SKM-1 treated with dmso at 0.1 percent for 144 hours (cell line): ENCODE measurements at regions not wholly inside any gene's neighbourhood (a gene's known extent, or its start where the extent isn't known, plus 50 kb on each side); places are given as distances from the start of the nearest gene placed in this dataset.
"Not testable (repeated sequence)": the region's sequence is repeated elsewhere in the genome, so short reads cannot be mapped to it uniquely, and the experiment has no call there.

Experiments
- DNase-seq: peaks from one replicate; lab custom pipeline; 2025; ENCODE audit not compliant: unreplicated experiment; lab: John Stamatoyannopoulos, UW

DNA sequence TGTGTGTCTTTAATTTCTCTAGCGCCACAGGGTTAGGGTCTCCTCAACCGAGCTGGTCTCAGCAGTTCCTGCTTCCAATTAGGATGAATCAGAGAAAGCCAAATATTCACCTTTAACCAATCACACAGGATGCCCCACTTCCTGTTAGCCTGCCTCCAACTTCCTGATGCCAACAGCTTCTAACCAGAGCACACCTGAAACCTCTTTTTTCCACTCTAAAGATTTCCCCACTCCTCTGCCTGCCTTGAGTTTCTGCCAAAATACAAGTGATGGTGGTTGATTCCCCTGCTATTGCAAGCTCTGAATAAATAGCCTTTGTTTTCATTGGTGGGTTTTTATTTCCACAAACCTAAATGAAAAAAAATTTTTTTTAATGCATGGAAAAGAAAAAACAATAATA, 144.7 kb upstream of the UST start:
- no peak for DNase-seq

DNA sequence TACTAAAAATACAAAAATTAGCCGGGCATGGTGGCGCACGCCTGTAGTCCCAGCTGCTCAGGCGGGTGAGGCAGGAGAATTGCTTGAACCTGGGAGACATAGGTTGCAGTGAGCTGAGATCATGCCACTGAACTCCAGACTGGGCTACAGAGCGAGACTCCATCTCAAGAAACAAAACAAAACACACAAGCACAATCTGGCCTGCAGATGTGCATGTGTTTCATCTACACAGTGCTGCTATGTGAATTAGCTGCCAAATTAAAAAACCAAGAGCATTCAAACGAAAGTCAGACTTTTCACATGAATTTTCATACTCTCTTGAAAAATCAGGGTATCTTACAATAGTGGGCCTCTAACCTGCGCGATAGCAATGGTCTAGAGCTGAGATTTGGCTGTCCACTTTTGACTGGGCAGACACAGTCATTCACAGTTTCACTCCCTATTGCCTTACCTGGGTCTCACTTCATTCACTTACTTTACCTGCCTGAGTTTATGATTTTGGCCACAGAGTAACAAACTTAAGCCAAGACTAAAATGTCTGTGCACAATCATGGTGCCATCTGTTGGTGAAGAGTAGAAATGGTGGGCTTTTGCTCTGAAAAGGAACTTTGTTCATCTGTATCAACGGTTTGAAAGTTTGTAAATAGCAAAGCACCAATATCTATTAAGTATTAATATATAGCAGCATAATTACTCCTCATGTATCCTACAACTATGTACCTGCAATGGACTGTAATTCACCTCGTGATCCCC, 138.5 kb upstream of the UST start:
- DNase-seq, result no peak

DNA sequence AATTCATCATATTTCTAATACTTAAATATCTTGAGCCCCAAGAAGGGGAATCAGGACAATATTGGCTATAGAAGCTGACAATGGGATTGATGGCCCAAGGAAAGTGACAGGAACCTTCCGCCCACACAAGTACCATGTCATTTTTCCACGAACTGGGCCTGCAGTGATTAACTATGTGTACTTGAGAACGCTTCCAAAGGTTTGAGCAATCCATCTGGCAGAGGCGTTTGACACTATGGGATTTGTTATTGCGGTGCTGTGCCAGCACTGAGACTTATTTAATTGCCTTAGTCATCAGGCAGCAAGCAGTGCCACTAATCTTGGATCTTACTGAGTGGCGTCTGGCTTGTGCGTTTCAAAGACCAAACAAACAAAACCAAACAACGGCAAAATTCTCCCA, 135.6 kb upstream of the UST start:
- no peak for DNase-seq

DNA sequence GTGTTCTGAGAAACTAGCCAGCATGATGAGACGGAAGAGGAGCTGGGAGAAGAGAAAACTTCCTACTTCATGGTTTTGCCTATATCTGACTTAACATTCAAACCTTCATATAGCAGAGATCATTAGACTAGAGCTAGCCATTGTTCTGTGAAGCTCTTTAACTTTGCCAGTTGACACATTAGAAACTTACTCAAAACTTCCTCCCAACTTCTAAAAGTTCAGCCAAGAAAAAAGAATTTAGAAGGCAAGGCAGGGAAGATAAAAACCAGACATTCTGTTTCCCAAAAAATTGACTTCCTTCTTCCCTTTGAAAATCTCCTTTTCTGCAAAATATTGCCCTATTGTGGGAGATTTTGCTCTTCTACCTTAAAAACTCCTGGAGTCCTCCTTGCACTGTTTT, 134.8 kb upstream of the UST start:
- no peak for DNase-seq

DNA sequence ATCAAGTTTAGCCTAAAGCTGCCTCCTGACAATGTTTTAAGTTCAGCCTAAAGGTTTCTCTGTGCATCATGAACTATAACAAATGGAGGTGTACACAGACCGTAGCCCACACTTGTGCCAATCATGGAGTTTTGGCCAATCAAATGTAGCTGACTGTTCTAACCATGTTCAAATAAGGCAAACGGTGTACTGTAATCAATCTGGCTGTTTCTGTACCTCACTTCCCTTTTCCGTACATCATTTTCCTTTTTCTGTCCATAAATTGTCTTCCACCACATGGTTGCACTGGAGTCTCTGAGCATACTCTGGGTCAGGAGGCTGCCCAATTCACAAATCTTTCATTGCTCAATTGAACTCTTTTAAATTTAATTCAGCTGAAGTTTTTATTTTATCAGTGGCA, 132.2 kb upstream of the UST start:
- DNase-seq, result no peak

DNA sequence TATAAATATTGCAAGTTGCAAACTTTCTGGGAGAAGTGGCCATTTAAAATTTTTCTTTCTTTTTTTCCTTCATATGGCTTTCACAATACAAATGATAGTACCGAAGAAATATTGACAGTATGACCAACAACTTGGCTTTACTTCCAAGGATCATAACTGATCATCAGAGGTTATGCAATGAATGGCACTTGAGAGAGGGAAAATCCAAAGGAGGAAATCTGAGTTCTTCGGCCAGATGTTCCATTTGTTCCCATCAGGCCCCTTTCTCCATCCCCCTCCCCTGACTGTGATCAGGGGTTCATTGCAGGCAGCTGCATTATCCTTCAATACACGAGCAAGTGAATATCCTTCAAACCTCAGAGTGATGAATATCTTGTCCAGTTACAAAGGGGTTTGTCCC, 130.0 kb upstream of the UST start:
- no peak for DNase-seq

DNA sequence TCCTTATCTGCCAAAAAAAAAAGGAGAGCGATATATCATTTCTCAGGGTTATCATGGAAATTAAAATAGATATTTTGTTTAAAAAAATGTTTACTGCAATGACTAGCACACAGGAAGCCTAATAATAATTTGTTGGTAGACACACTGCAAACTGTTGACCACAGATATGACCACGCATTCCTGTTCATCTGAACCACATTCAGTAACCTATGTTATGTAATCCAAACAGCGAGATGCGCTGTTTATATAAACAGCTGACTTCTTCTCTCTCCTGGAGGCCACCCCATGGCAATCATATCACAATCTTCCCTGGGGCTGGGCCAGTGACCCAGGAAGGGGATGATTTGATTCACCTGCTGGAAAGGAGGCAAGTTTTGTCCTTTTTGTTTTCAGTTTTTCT, 129.3 kb upstream of the UST start:
- DNase-seq, result no peak

DNA sequence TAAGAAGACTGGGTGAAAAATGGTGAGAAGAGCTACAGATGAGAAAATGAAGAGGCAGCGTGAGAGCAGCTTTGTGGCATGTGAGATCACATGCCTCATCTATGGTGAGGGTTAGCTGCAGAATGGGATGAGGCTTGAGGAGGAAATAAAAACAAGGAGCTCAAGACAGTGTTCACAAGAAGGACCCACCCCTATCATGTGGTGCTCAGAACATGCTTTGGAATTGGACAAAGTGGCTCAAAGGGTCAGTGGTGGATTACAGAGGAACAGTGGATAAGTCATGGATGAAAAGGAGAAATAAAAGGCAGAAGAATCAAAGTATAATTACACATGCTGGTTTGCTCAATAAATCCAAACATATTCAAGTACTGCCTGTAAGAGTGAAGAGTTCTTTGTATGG, 126.9 kb upstream of the UST start:
- no peak for DNase-seq

DNA sequence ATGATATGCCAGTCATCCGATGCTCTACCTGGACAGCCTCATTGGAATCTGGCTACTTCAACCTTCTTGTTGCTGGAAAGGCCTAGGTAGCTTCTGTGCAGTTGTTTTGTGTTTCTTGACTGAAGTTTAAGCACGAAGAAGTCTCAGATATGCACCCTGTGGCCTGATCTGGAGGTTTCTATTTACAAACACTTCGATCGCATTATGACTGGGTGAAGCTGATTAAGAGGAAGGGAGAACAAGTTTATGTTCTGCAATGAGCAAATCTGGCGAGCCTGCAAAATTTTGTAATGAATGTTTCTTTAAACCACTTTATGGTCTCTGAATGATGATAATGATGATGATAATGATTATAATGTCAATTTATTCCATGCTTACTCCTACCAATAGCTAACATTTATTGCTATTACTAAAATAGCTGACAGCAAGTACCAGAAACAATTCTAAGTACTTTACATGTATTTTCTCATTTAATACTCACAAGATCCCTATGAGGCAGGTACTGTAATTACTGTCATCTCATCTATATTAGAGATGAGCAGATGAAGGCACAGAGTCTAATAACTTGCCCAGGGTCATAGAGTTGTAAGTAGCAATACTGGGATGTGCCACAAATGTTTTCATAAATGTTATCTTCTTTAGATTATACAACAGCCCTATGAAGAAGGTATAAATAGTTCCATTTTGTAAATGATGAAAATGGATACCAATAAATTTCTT, 126.1 kb upstream of the UST start:
- DNase-seq, result no peak

DNA sequence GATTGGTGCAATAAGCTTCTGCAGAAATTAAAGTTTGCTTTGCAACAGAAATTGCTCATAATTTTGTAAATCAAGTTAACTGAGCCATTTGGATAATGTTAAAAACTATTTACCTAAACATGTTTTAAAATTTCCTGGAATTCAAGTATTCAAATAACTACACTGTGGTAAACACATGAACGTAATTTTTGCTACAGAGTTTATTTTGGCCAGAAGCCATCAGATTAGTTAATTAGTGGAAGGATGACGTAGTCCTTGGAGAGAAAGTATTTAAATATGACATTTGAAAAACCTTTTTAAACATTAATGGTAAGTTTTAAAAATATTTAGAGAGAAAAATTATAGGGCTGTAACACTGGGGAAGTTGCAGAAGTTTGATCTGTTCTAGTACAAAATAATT, 121.2 kb upstream of the UST start:
- DNase-seq, result no peak

DNA sequence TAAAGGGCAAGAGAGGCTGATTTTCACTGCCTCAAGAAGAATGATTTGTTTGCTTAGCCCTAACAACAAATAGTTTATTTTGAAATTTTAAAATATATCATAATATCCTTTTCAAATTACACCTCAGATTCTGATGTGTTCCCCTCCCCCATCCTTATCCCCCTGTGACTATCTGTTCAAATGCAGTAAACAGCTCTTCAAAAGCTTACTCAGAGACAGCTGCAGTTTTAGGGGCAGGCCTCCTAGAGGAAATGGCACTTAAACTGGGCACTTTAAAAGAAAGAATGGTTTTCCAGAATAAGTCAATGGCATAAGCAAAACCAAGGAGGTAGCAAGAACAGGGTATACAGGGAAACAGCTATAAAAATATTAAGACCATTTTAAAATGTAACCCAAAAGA, 118.6 kb upstream of the UST start:
- DNase-seq, result no peak

DNA sequence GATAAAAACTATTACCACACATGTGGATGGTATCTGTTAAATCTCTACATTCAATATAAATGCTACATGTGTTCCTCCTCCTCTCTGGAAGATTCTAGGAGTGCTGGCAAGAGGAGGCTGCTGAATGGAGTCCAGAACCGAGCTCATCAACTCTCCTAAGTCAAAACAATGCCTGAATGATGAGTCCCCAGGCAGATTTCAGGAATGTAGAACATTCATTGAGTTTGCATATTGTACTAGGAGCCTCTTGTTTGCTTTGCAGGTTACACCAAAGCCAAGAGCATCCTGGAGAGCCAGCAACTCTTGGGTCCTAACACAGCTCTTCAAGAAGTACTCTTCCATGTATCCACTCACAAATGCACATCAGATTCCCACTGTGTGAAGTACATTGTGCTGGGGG, 117.6 kb upstream of the UST start:
- DNase-seq, result no peak

DNA sequence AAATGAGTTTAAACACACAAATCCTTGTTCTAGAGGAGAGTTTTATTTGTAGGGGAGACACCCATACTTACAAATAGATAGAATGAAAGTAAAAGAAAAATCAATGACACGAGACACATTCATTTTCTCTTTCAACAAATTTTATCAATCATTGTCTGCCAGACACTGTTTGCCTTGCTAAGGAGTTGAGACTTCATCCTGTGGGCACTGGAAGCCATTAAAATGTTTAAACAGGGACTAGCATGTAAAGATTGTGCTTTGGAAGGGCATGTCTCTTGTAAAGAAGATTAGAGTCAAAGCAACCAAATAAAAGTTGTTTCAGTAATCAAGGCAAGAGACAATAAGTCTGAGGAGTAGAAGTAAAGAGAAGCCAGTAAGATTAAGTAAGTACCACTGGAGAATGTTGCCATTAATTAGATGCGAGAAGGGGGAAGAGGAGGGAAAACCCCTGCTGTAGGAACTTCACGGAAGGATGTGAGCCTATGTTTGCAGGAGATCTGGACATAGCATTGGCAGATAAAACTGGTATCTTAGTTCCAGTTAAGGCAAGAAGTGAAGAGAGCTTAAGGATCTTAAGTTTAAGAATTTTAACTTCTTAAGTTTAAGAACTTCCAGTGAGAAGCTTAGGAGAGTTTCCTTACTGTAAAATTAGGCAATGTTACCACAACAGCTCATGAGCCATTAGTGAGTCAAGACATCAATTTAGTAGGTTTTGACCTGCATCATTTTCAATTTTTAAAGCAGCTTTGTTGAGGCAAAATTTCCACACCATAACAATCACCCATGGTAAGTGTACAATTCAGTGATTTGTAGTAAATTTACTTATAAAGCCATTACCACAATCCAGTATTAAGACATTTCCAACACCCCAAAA, 117.0 kb upstream of the UST start:
- no peak for DNase-seq

DNA sequence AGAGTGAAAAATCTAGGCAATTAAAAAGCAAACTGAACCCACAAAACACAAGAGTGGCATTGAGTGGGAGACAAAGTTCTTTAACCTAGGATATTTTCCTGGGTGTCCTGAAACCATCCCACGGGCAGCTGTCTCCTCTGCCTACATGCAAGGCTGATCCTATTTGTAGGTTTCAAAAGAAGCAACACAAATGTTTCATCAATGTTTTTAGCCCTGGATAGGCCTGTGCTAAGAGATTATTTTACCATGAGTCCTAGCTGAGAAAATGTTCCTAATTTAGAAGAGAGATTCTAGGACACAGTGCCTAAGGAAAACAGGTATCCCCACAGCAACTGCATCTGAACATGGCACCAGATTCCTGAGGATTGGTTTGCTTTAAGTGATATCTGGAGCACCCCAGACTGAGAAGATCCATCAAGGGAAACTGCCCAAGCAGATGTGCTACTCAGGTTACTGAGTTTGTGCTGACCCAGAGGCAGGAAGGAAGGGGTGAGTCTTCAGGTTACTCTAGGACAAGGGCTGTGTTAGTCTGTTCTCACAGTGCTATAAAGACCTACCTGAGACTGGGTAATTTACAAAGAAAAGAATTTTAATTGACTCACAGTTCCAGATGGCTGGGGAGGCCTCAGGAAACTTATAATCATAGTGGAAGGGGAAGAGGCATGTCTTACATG, 111.6 kb upstream of the UST start:
- no peak for DNase-seq

DNA sequence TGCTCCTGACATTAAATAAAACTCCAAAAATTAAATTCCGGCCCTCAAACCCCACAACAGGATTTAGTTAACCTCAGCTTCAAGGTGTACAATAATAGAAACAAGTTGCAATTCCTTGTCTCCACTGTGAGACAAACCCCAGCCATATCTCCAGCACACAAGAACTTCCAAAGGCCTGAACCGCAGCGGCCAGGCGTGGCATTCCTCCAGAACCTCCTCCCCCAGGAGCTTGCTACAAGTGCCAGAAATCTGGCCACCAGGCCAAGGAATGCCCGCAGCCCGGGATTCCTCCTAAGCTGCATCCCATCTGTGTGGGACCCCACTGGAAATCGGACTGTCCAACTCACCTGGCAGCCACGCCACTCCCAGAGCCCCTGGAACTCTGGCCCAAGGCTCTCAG, 105.0 kb upstream of the UST start:
- DNase-seq, result not testable (repeated sequence)

DNA sequence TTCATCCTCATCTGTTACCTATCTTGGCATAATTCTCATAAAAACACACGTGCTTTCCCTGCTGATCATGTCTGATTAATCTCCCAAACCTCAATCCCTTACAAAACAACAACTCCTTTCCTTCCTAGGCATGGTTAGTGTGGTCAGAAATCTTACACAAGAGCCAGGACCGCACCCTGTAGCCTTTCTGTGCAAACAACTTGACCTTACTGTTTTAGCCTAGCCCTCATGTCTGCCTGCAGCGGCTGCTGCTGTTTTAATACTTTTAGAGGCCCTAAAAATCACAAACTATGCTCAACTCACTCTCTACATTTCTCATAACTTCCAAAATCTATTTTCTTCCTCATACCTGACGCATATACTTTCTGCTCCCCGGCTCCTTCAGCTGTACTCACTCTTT, 103.6 kb upstream of the UST start:
- DNase-seq, result not testable (repeated sequence)

DNA sequence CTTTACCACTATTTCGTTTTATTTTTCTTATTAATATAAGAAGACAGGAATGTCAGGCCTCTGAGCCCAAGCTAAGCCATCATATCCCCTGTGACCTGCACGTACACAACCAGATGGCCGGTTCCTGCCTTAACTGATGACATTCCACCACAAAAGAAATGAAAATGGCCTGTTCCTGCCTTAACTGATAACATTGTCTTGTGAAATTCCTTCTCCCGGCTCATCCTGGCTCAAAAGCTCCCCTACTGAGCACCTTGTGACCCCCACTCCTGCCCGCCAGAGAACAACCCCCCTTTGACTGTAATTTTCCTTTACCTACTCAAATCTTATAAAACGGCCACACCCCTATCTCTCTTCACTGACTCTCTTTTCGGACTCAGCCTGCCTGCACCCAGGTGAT, 101.8 kb upstream of the UST start:
- not testable (repeated sequence) for DNase-seq

DNA sequence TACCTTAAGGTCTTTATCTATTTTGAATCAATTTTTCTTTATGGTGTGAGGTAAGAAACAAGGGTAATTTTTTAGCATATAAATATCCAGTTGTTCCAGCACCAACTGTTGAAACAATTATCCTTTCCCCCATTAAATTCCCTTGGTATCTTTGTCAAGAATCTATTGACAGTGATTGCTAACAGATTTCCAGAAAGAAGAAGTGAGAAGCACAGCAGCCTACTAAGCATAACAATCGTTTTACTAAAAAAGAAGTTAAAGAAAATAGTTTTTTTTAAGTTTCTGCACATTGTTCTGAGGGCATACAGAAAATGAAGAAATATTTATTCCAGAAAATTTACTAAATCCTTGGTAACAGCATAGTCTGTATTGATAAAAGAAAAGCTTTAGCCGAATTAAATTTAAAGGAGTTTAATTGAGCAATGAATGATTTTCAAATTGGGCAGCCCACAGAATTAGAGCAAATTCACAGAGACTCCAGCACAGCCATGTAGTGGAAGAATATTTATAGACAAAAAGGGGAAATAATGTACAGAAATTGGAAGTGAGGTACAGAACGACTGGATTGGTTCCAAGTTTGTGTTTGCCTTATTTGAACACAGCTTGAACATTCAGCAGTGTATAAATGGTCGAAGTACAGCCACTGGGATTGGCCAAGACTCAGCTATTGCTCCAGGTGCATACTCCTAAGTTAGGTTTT, 97.9 kb upstream of the UST start:
- DNase-seq, result no peak

DNA sequence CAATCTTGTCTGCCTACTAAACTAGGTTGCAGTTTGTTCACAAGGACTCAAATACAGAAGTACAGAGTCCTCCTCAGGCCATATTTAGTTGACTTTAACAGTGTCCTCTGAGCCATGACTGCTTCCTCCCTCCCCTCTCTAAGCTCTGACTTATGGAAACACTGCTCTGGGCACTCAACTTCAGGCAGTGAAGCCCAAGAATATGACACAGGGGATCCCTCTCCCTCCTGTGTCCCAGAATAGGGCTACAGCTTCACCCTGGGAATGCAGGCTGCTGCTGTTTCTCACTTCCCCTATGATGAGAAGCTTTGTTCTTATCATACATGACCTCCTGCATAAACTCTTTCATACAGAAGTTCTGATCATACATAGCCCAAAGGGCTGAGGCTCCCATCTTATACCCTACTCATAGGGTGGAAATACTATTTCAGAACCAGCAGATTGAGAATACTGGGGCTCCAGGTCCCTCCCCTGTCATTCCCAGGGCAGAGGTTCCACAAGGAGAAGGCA, 97.3 kb upstream of the UST start:
- no peak for DNase-seq

DNA sequence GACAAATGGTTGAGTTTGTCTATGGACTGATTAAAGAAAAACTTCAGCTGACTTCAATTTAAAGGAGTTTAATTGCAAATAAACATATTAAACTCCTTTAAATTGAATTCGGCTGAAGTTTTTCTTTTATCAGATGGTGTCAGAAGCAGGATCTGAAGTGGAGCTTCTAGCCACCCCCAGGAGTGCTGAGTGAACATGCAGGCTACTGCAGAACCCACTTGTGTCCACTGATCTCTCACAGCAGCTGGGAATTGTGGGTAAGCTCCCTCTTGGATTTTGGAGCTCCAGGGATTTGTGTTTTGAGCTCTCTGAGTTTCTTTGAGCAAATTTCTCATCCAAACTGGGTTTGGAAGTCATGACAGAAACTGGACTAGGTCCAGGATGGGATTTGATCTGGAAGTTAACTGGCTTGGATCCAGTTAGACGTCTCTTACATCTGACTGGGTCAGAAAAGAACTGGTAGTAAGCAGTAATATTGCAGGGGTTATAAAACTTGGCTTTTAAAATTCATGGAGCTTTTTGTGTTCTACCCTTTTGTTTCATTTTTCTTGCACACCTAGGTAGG, 95.8 kb upstream of the UST start:
- DNase-seq, result no peak
